HepG2 (cell line): ENCODE measurements at regions not wholly inside any gene's neighbourhood (a gene's known extent, or its start where the extent isn't known, plus 50 kb on each side); places are given as distances from the start of the nearest gene placed in this dataset.

ENCODE experiments used
- CTCF ChIP-seq: sonication (generic); formaldehyde crosslinking; IDR thresholded peaks from 2 replicates; pipeline ENCODE4 v1.5.0; 2020; ENCODE audit warnings: mild to moderate bottlenecking, missing genetic modification reagents, moderate library complexity
- RAD21 ChIP-seq: fragments of 450-650 bp; formaldehyde crosslinking; IDR thresholded peaks from 2 replicates; pipeline ENCODE4 v1.5.0; 2020; ENCODE audit warnings: mild to moderate bottlenecking
- ZNF224 ChIP-seq: sonication (generic); formaldehyde crosslinking; IDR thresholded peaks from 2 replicates; pipeline ENCODE4 v1.5.0; 2020; ENCODE audit warnings: mild to moderate bottlenecking, missing genetic modification reagents
- ZNF670 ChIP-seq: sonication (generic); formaldehyde crosslinking; IDR thresholded peaks from 2 replicates; pipeline ENCODE4 v1.8.0; 2022; ENCODE audit warnings: mild to moderate bottlenecking, missing genetic modification reagents, borderline replicate concordance

DNA sequence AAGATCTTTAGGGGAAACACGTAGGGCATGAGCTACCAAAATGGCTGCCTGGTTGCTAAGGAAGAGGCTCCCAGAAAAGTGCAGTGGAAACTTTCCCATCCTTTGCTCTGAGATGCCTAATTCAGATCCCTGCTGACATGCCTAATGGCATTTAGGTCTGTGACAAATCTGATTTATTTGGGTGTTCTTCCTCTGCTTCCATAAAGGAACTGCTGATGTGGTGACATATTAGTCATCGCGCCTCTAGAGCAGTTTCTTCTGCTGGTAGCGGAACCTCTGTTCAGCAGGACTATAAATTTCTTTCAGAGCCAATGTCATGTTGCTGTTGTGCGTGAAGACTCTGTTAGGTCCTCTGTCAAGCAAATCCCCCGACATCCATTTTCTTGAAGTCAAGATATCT, 310.0 kb downstream of the PDHA2 start:
- no peak for TF ChIP-seq ZNF224 (CRISPR knock-in tag)
- no peak for TF ChIP-seq RAD21 (CRISPR knock-in tag)
- no peak for TF ChIP-seq ZNF670
- TF ChIP-seq CTCF (CRISPR knock-in tag), result no peak
